Stimulated activated CD4-positive, alpha-beta T cell treated with anti-CD3 and anti-CD28 coated beads, Interleukin-1b, Interleukin-23, amount 100 ng/mL, for 4 hours (primary cell): ENCODE measurements at regions not wholly inside any gene's neighbourhood (a gene's known extent, or its start where the extent isn't known, plus 50 kb on each side); places are given as distances from the start of the nearest gene placed in this dataset.
"Not testable (repeated sequence)": the region's sequence is repeated elsewhere in the genome, so short reads cannot be mapped to it uniquely, and the experiment has no call there.

ENCODE experiments used
- DNase-seq, 2 donors: peaks; one replicate each; pipeline ENCODE4 v3.0.0-alpha.2; 2020; ENCODE audit warnings: low read depth in 2 of 2

- DNase-seq, result no peak
Measured at GRCh38 chr3:20736287-20736852, 550.4 kb upstream of the SGO1 start.

- DNase-seq, result no peak
Measured at GRCh38 chr3:20729185-20729584, 543.2 kb upstream of the SGO1 start.

- DNase-seq, result no peak
Measured at GRCh38 chr3:20726786-20727185, 540.8 kb upstream of the SGO1 start.

- DNase-seq, result no peak
Measured at GRCh38 chr3:20724241-20724640, 538.2 kb upstream of the SGO1 start.

- DNase-seq, result not testable (repeated sequence)
Measured at GRCh38 chr3:20716425-20716824, 530.4 kb upstream of the SGO1 start.

GRCh38 chr3:20701641-20702040, 515.6 kb upstream of the SGO1 start:
- no peak for DNase-seq

- no peak for DNase-seq
Measured at GRCh38 chr3:20700714-20701113, 514.7 kb upstream of the SGO1 start.

GRCh38 chr3:20698896-20699295, 512.9 kb upstream of the SGO1 start:
- DNase-seq, result no peak

GRCh38 chr3:20696388-20697150, 510.6 kb upstream of the SGO1 start:
- DNase-seq, result no peak

GRCh38 chr3:20692675-20693074, 506.7 kb upstream of the SGO1 start:
- no peak for DNase-seq

GRCh38 chr3:20683910-20684309, 497.9 kb upstream of the SGO1 start:
- DNase-seq, result no peak

- no peak for DNase-seq
Measured at GRCh38 chr3:20682573-20682972, 496.6 kb upstream of the SGO1 start.

GRCh38 chr3:20680990-20681628, 495.1 kb upstream of the SGO1 start:
- no peak for DNase-seq

- no peak for DNase-seq
Measured at GRCh38 chr3:20673866-20674265, 487.9 kb upstream of the SGO1 start.

GRCh38 chr3:20669675-20670074, 483.7 kb upstream of the SGO1 start:
- DNase-seq, result no peak

- DNase-seq, result no peak
Measured at GRCh38 chr3:20669184-20669583, 483.2 kb upstream of the SGO1 start.

GRCh38 chr3:20668411-20668810, 482.4 kb upstream of the SGO1 start:
- no peak for DNase-seq

GRCh38 chr3:20666091-20666490, 480.1 kb upstream of the SGO1 start:
- DNase-seq, result no peak

GRCh38 chr3:20658491-20658890, 472.5 kb upstream of the SGO1 start:
- DNase-seq, result no peak

- no peak for DNase-seq
Measured at GRCh38 chr3:20657560-20657959, 471.6 kb upstream of the SGO1 start.

GRCh38 chr3:20652231-20652986, 466.4 kb upstream of the SGO1 start:
- DNase-seq, result no peak

- DNase-seq, result no peak
Measured at GRCh38 chr3:20648921-20649381, 462.9 kb upstream of the SGO1 start.
